Chondrocyte (in vitro differentiated cells): ENCODE measurements at regions not wholly inside any gene's neighbourhood (a gene's known extent, or its start where the extent isn't known, plus 50 kb on each side); places are given as distances from the start of the nearest gene placed in this dataset.

Source experiments
- DNase-seq: peaks from one replicate; pipeline ENCODE4 v3.0.0; 2021; ENCODE audit warnings: mixed read lengths, low spot score
- H3K27ac Mint-ChIP-seq: one replicate; pipeline ENCODE4 v1.8.0; 2021; ENCODE audit warnings: mild to moderate bottlenecking, moderate library complexity, mixed read lengths; ENCODE audit not compliant: unreplicated experiment
- H3K27me3 Mint-ChIP-seq: 2 replicates; pipeline ENCODE4 v1.8.0; 2021; ENCODE audit warnings: low read depth, mixed read lengths
- H3K36me3 Mint-ChIP-seq: 2 replicates; pipeline ENCODE4 v1.8.0; 2021; ENCODE audit warnings: low read depth, mixed read lengths
- H3K4me1 Mint-ChIP-seq: 2 replicates; pipeline ENCODE4 v1.8.0; 2021; ENCODE audit warnings: low read depth, mild to moderate bottlenecking, mixed read lengths
- H3K4me3 Mint-ChIP-seq: one replicate; pipeline ENCODE4 v1.8.0; 2021; ENCODE audit warnings: mild to moderate bottlenecking, moderate library complexity, mixed read lengths; ENCODE audit not compliant: unreplicated experiment
- H3K9me3 Mint-ChIP-seq: 2 replicates; pipeline ENCODE4 v1.8.0; 2021; ENCODE audit warnings: low read depth, mixed read lengths
- CTCF ChIP-seq: fragments of 200-600 bp; sonication (generic); IDR thresholded peaks from 2 replicates; pipeline ENCODE4 v1.5.0; 2021; ENCODE audit warnings: antibody characterized with exemption, mild to moderate bottlenecking, moderate library complexity

DNA sequence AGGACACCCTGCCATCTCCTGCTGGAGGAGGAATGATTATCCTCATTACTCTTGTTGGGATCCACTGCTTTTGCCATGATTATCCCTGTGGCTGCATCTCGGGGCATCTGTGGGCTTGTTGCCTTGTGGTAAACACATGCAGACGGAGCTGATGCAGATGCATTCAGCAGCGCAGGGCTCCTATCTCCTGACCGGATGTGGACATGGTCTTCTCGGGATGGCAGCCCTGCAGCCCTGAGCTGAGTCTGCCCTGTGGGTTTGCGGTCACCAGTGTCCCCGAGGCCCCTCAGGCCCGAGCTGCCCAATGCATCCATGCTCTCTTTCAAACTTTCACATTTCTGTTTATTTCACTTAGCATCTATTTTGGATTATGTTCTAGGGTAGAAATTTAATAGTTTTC lies 250.4 kb upstream of the IRX1 start:
- Mint-ChIP-seq H3K27me3 (peaks cover 2% of the 10 kb centered on the region), H3K9me3 (peaks cover 10% of the 10 kb centered on the region), H3K36me3 (no peaks in the 10 kb centered on the region), H3K4me3 (no peak overlapping the region), H3K4me1 (no peaks in the 10 kb centered on the region), H3K27ac (no peak overlapping the region)
- TF ChIP-seq CTCF = no peak
- DNase-seq = peak; percentile 41

DNA sequence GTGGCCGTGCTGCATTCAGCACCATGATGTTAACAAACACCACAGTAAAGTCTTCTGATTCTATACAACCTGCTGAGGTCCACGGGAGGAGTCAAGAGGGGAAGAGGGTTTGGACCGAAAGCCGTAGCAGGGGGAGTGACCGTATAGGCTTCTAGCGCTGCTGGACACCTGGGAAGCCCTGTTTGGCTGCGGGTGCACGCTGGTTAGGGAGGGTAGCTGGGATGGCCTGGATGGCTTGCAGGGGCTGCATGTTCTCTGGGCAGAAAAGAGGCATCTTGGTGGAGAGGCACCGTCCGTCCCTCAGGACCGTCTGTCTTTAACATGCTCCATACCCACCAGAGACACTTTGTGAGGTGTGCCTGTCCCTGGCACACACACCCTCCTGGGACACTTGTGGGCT lies 251.0 kb upstream of the IRX1 start:
- peaks cover 2% of the 10 kb centered on the region for H3K27me3 Mint-ChIP-seq
- peaks cover 10% of the 10 kb centered on the region for H3K9me3 Mint-ChIP-seq
- H3K27ac Mint-ChIP-seq = no peak overlapping the region
- peak; percentile 70 for DNase-seq
- no peaks in the 10 kb centered on the region for H3K36me3 Mint-ChIP-seq
- TF ChIP-seq CTCF = no peak
- no peaks in the 10 kb centered on the region for H3K4me1 Mint-ChIP-seq
- H3K4me3 Mint-ChIP-seq = no peak overlapping the region

DNA sequence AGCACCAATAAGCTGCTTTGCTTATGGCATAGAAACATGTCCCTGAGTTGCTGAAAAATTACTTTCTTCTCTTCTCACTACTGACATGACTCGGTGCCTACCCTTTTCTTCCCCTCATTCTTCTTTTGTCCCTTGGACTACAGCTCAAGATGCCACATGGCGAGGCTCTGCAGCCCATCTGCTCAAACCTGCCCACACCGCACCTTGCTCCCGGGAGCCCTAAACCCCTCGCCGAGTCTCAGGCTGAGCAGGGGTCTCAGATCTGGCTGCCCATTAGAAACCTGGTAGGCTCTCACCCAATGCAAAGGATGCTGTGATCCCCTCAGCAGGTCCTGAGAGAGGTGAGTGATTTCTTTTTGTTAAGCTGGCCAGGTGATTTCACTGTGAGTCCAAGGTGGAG lies 251.7 kb upstream of the IRX1 start:
- peaks cover 10% of the 10 kb centered on the region for H3K9me3 Mint-ChIP-seq
- no peak for TF ChIP-seq CTCF
- H3K27me3 Mint-ChIP-seq = peaks cover 2% of the 10 kb centered on the region
- H3K4me1 Mint-ChIP-seq = no peaks in the 10 kb centered on the region
- no peaks in the 10 kb centered on the region for H3K36me3 Mint-ChIP-seq
- H3K4me3 Mint-ChIP-seq = no peak overlapping the region
- no peak overlapping the region for H3K27ac Mint-ChIP-seq
- peak; percentile 68 for DNase-seq

GRCh38 chr5:3343211-3343610 lies 252.4 kb upstream of the IRX1 start:
- no peaks in the 10 kb centered on the region for H3K36me3 Mint-ChIP-seq
- peaks cover 2% of the 10 kb centered on the region for H3K27me3 Mint-ChIP-seq
- H3K27ac Mint-ChIP-seq = no peak overlapping the region
- peak; percentile 40 for DNase-seq
- H3K9me3 Mint-ChIP-seq = peaks cover 10% of the 10 kb centered on the region
- H3K4me3 Mint-ChIP-seq = no peak overlapping the region
- no peak for TF ChIP-seq CTCF
- H3K4me1 Mint-ChIP-seq = no peaks in the 10 kb centered on the region

- Mint-ChIP-seq H3K4me3 (no peak overlapping the region), H3K27ac (no peak overlapping the region)
Observed at GRCh38 chr5:3342271-3343100, 253.1 kb upstream of the IRX1 start.

More at GRCh38 chr5:3342271-3343100, 253.1 kb upstream of the IRX1 start:
- no peak for TF ChIP-seq CTCF
- Mint-ChIP-seq H3K27me3 (peaks cover 2% of the 10 kb centered on the region), H3K4me1 (no peaks in the 10 kb centered on the region), H3K9me3 (peaks cover 5% of the 10 kb centered on the region), H3K36me3 (no peaks in the 10 kb centered on the region)
- peak; percentile 82 for DNase-seq
